NT2/D1 (cell line): ENCODE measurements at regions not wholly inside any gene's neighbourhood (a gene's known extent, or its start where the extent isn't known, plus 50 kb on each side); places are given as distances from the start of the nearest gene placed in this dataset.

Source experiments
- YY1 ChIP-seq: IDR thresholded peaks from 2 replicates; pipeline ENCODE4 v1.6.1; 2011; ENCODE audit not compliant: insufficient read length, insufficient read depth
- ZNF274 ChIP-seq: IDR thresholded peaks from 2 replicates; pipeline ENCODE4 v1.6.1; 2011; ENCODE audit warnings: mild to moderate bottlenecking, low read depth, low read length

- TF ChIP-seq YY1: no peak
- no peak for TF ChIP-seq ZNF274
Observed at GRCh38 chr15:98443526-98443925, 204.8 kb upstream of the IGF1R start.
